Thyroid gland (tissue), 4 donors: ENCODE measurements at regions not wholly inside any gene's neighbourhood (a gene's known extent, or its start where the extent isn't known, plus 50 kb on each side); places are given as distances from the start of the nearest gene placed in this dataset.

Experiments used
- DNase-seq, 2 donors: peaks; one replicate each; pipeline ENCODE4 v3.0.0-alpha.2; 2019
- H3K27ac ChIP-seq, 3 donors: fragments of 200-600 bp; sonication (generic); 1 replicate in 2 of 3; 2 replicates in 1 of 3; pipeline ENCODE4 v1.5.1; 2016 to 2019; ENCODE audit warnings: mild to moderate bottlenecking in 1 of 3, moderate library complexity in 1 of 3
- H3K27me3 ChIP-seq: fragments of 200-600 bp; sonication (generic); one replicate; pipeline ENCODE4 v1.5.1; 2019
- H3K36me3 ChIP-seq, 2 donors: fragments of 200-600 bp; sonication (generic); one replicate each; pipeline ENCODE4 v1.5.1; 2016 to 2019
- H3K4me1 ChIP-seq, 2 donors: fragments of 200-600 bp; sonication (generic); one replicate each; pipeline ENCODE4 v1.5.1; 2017 to 2019
- H3K4me3 ChIP-seq, 3 donors: fragments of 200-600 bp; sonication (generic); replicated peaks in 1 of 3; 1 replicate in 2 of 3; 2 replicates in 1 of 3; pipeline ENCODE4 v1.5.1; 2016; ENCODE audit warnings: mild to moderate bottlenecking in 1 of 3
- H3K9me3 ChIP-seq: fragments of 200-600 bp; sonication (generic); one replicate; pipeline ENCODE4 v1.5.1; 2017
- POLR2A ChIP-seq, 2 donors: fragments of 450-650 bp; IDR thresholded peaks; one replicate each; pipeline ENCODE4 v1.6.1; 2017; ENCODE audit warnings: antibody characterized with exemption in 2 of 2, mild to moderate bottlenecking in 2 of 2, moderate library complexity in 1 of 2
- WGBS, 2 donors: methylation state at CpG; one replicate each; pipeline ENCODE4 v1.1.5; 2017; 5-methylcytosine and 5-hydroxymethylcytosine counted together
- intact Hi-C: fragments of 100-400 bp; cut with DNase I; formaldehyde crosslinking; loops from one replicate; pipeline ENCODE4 v1.15.1; 2023
- TF ChIP-seq, protein P1 (sequence below), 6 experiments: fragments of 200-600 bp in 3 of 6; fragments of 450-650 bp in 3 of 6; sonication (generic) in 3 of 6; IDR thresholded peaks; one replicate each; pipeline ENCODE4 v1.5.1; 2016 to 2019; ENCODE audit warnings: antibody characterized with exemption in 6 of 6, mild to moderate bottlenecking in 2 of 6, inconsistent platforms in 1 of 6, moderate library complexity in 1 of 6

DNA sequence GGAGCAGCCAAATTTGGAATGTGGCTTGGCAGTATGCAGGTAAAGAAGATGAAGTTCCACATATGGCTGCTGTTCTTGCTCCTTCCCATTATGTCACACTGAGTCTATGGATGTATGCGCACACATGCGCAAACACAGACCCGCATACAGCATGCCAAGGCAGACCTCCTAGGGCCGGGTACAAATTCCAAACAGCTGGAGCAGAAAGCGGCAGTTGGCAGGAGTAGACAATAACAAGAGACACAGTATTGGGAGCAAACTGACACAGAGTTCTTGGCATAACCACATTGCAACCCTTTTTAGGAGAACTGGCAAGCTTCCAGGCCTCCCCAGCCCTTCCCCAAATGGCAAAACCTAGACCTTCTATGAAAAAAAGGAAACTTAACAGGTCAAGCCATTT, 268.9 kb downstream of the SP3 start:
- Histone ChIP-seq H3K9me3 (no peaks in the 10 kb centered on the region), H3K4me1 (no peaks in the 10 kb centered on the region)
- WGBS, 2 donors, result 89 to 90% methylated on average over 5 of the region's 5 CpGs

DNA sequence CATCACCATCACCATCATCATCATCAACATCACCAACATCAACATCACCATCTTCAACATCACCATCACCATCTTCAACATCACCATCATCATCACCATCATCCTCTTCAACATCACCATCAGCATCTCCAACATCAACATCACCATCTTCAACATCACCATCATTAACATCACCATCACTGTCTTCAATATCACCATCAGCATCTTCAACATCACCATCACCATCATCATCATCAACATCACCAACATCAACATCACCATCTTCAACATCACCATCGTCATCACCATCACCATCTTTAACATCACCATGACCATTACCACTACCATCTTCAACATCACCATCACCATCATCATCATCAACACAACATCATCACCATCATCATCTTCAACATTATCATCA, 267.2 kb downstream of the SP3 start:
- Histone ChIP-seq H3K9me3 (no peaks in the 10 kb centered on the region), H3K27me3 (no peaks in the 10 kb centered on the region), H3K36me3 (no peaks in the 10 kb centered on the region), H3K4me3 (no peak overlapping the region), H3K27ac (no peak overlapping the region), H3K4me1 (no peaks in the 10 kb centered on the region)
- no peak for DNase-seq
- TF ChIP-seq POLR2A (IDR thresholded peaks at IDR 0.05), result no peak
- TF ChIP-seq, protein P1, sequence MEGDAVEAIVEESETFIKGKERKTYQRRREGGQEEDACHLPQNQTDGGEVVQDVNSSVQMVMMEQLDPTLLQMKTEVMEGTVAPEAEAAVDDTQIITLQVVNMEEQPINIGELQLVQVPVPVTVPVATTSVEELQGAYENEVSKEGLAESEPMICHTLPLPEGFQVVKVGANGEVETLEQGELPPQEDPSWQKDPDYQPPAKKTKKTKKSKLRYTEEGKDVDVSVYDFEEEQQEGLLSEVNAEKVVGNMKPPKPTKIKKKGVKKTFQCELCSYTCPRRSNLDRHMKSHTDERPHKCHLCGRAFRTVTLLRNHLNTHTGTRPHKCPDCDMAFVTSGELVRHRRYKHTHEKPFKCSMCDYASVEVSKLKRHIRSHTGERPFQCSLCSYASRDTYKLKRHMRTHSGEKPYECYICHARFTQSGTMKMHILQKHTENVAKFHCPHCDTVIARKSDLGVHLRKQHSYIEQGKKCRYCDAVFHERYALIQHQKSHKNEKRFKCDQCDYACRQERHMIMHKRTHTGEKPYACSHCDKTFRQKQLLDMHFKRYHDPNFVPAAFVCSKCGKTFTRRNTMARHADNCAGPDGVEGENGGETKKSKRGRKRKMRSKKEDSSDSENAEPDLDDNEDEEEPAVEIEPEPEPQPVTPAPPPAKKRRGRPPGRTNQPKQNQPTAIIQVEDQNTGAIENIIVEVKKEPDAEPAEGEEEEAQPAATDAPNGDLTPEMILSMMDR (IDR thresholded peaks at IDR 0.05), result no peak
- intact Hi-C loops, result no loop called here
- 91 to 95% methylated on average over 1 of the region's 1 CpG for WGBS, 2 donors

More for the DNA sequence above, 268.9 kb downstream of the SP3 start:
- no peaks in the 10 kb centered on the region for H3K36me3 ChIP-seq
- no peak for TF ChIP-seq POLR2A (IDR thresholded peaks at IDR 0.05)
- TF ChIP-seq, protein P1 (IDR thresholded peaks at IDR 0.05), result no peak
- intact Hi-C loops, result no loop called here
- DNase-seq, result no peak
- H3K27ac ChIP-seq, result no peak overlapping the region
- no peaks in the 10 kb centered on the region for H3K27me3 ChIP-seq
- H3K4me3 ChIP-seq, result no peak overlapping the region

DNA sequence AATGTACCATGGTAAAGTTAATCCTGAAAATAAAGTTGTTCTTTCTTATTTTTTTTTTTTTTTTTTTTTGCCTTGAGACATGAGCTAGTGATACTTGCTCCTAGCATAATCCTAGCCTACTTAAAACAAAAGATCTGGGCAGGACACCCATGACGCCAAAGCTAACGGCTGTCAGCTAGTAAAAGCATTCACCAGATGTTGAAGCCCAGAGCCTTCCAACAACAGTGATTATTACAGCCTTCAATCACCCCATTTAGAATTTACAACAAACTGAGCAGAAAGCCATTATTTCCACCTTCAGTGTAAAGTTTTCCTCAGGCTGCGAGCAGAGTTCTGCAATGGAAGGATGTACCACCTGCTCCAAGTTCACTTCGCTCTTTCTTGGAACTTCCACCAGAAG, 259.5 kb downstream of the SP3 start:
- no peak overlapping the region for H3K4me3 ChIP-seq
- 85 to 86% methylated on average over 4 of the region's 4 CpGs for WGBS, 2 donors
- DNase-seq, result no peak
- no peaks in the 10 kb centered on the region for H3K36me3 ChIP-seq
- no peaks in the 10 kb centered on the region for H3K9me3 ChIP-seq
- no peaks in the 10 kb centered on the region for H3K27me3 ChIP-seq
- no peak overlapping the region for H3K27ac ChIP-seq
- no peak for TF ChIP-seq POLR2A (IDR thresholded peaks at IDR 0.05)
- TF ChIP-seq, protein P1 (IDR thresholded peaks at IDR 0.05), result no peak
- H3K4me1 ChIP-seq, result no peaks in the 10 kb centered on the region
- intact Hi-C loops, result no loop called here

DNA sequence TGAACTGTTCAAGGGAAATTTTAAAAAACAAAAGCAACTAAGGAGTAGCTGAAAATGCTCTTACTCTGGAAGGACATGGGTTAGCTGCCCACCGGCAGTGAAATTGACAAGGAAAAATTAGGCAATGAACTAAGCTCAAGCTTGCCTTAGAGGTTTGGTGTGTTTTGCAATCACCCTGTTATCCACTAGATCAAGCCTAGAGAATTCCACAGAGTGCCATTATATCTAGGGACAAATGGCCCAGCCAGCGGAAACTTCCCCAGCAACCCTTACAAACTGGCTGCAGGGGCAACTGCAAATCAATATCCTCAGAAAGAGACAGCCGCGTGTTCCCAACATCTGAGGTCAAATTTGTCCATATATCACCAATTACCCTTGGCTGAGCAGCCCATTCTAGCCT, 258.2 kb downstream of the SP3 start:
- Histone ChIP-seq H3K27ac (no peak overlapping the region), H3K27me3 (no peaks in the 10 kb centered on the region), H3K9me3 (no peaks in the 10 kb centered on the region), H3K4me1 (no peaks in the 10 kb centered on the region), H3K36me3 (no peaks in the 10 kb centered on the region), H3K4me3 (no peak overlapping the region)
- 91 to 96% methylated on average over 4 of the region's 4 CpGs for WGBS, 2 donors
- TF ChIP-seq POLR2A (IDR thresholded peaks at IDR 0.05), result no peak
- TF ChIP-seq, protein P1 (IDR thresholded peaks at IDR 0.05), result no peak
- no peak for DNase-seq
- intact Hi-C loops, result no loop called here

DNA sequence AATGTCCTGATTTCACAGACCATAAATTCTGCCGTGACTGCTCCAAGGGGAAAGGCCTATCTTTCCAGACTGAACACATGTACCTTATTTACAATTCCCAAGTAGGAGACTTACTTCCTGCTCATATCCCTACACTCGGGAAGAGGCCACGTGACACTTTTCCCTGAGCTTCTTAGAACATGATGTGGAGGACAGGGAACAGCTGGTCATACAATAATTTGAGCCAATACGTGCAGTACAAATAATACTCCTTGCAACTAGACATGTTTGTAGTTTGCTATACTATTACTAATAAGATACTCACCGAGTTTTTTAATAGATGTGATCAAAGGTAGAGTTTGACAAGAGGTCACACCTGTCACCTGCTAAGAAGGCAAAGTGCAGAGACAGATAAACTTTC, 256.4 kb downstream of the SP3 start:
- Histone ChIP-seq H3K4me1 (no peaks in the 10 kb centered on the region), H3K9me3 (no peaks in the 10 kb centered on the region), H3K4me3 (no peak overlapping the region), H3K36me3 (no peaks in the 10 kb centered on the region), H3K27me3 (no peaks in the 10 kb centered on the region), H3K27ac (no peak overlapping the region)
- intact Hi-C loops, result no loop called here
- WGBS, 2 donors, result 77 to 86% methylated on average over 5 of the region's 5 CpGs
- DNase-seq, result no peak
- TF ChIP-seq POLR2A (IDR thresholded peaks at IDR 0.05), result no peak
- TF ChIP-seq, protein P1 (IDR thresholded peaks at IDR 0.05), result no peak
